ENCODE measurements at regions not wholly inside any gene's neighbourhood (a gene's known extent, or its start where the extent isn't known, plus 50 kb on each side); places are given as distances from the start of the nearest gene placed in this dataset.

DNA sequence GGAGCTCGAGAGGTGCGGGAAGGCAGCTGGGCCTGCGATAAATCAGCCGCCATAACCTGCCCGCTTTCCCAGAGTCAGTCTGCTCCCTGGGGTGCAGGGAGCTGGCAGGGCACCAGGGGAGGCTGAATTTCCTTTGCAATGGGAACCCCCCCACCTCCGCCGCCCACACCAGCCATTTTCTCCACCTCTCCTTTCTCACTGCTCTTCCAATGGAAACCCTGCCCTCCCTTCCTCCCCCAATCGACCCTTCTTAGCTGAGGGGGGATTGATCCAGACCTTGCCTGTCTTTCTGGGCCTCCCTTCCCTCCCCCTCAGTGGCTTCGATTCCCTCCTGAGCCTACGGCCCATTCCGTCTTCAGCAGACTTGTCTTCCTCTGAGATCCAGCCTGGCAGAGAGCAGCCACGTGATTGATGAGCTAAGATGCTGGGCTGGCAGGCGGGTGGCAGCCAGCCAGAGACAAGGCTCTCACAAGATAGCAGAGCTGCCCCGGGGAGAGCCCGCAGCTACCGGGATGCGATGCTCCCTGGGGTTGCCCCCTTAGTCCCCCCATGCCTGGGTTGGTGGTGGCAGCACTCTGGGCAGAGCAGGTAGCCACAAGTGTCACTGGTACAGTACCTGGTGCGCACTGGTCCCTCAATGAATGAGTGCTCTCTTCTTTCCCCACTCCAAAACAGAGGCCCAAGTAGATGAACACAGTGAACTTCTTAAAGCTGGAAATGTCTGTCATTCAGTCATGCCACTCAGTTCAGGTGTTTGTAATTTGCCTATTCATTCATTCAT is 53.7 kb upstream of the FABP6 start:
- DNase-seq = peak; percentile 50

DNA sequence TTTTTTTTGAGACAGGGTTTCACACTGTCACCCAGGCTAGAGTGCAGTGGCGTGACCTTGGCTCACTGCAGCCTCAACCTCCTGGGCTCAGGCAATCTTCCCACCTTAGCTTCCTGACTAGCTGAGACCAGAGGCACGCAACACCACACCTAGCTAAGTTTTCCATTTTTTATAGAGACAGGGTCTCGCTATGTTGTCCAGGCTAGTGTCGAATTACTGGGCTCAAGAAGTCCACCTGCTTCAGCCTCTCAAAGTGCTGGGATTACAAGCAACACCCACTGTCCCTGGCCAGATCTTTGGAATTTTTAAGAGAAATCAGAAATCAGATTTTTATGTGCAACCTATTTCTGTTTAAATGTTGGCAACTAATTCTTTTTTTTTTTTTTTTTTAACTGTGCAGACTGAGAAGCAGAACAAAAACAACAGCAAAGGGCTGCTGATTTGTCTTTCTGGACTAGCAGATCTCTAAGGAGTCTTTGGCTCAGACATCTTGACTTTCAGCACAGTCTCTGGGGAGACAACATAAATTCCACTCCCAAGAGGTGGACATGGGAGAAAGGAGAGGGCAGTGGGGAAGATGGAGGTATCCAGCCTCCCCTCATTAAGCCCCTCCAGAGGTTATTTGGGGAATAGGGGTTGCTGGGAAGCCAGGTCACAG is 54.4 kb upstream of the FABP6 start:
- no peak for DNase-seq

DNA sequence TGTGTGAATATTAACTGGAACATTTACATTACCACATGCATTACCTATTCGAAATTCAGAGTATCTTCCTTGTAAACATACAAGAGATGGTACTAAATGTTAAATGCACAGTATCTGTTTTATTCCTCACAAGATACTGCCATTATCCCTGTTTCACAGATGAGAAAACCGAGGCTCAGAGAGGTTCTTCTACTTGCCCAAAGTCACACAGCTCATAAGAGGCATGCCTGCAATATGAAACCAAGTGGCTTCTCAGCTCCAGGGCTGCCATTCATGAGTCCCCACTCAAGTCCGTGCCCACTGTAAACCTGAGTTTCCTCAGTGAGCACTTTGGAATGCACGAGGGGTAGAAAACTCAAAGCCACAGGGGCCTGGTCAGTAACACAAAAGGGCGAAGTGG is 55.0 kb upstream of the FABP6 start:
- no peak for DNase-seq

DNA sequence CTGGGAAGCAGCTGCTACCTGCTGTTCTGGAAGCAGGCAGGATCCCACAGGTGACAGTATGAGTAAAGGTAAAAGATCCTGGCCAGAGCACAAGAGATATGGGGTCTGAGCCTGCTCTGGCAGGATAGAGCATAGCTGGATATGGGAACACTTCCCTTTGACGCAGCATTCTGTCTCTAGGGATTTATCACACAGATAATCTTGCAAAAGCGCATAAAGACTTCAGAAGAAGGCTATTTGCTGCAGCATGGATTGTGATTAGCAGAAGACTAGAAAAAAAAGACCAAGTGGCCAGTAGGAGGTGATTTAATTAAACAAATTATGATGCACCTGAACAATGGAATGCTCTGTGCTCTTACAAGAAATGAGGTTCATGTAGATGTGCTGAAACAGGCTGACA is 52.4 kb upstream of the PWWP2A start:
- no peak for DNase-seq

DNA sequence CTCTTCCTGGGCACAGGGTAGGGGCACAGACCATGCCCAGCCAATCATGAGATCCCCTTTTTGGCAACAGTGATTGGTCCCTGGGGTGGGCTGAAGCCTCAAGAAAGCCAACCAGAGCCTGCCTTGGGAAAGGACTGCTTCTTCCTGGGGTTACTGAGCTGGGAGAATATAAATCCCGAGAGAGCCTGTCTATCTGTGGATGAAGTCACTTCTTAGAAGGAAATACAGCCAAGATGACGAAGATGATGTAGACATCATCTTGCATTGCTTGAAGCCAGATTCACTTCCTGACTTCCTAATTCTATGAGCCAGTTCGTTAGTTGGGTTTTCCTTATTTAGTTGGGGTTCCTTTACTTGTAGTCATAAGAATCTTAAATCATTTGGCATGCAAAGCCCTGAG is 50.1 kb upstream of the PWWP2A start:
- DNase-seq = no peak
